H9 (cell line): ENCODE measurements at regions not wholly inside any gene's neighbourhood (a gene's known extent, or its start where the extent isn't known, plus 50 kb on each side); places are given as distances from the start of the nearest gene placed in this dataset.

ENCODE experiments used
- DNase-seq: peaks from one replicate; pipeline ENCODE4 v3.0.0-alpha.2; 2017
- H2AFZ ChIP-seq: one replicate; pipeline ENCODE4 v1.6.1; 2013; ENCODE audit warnings: mild to moderate bottlenecking, low read length, control low read depth, moderate library complexity
- H2AK5ac ChIP-seq: 2 replicates; pipeline ENCODE4 v1.6.1; 2013; ENCODE audit warnings: low read length, control low read depth, mixed read lengths; ENCODE audit not compliant: insufficient read length
- H2BK120ac ChIP-seq: one replicate; pipeline ENCODE4 v1.6.1; 2013; ENCODE audit warnings: low read depth, mild to moderate bottlenecking, low read length, control low read depth, inconsistent platforms; ENCODE audit not compliant: poor library complexity, severe bottlenecking
- H2BK12ac ChIP-seq: 2 replicates; pipeline ENCODE4 v1.6.1; 2013; ENCODE audit warnings: low read length, control low read depth, mixed read lengths, low read depth; ENCODE audit not compliant: insufficient read length
- H2BK15ac ChIP-seq: 2 replicates; pipeline ENCODE4 v1.6.1; 2013; ENCODE audit warnings: low read depth, low read length, control low read depth
- H2BK20ac ChIP-seq: one replicate; pipeline ENCODE4 v1.6.1; 2013; ENCODE audit warnings: low read depth, mild to moderate bottlenecking, low read length, control low read depth, inconsistent platforms; ENCODE audit not compliant: poor library complexity, severe bottlenecking
- H2BK5ac ChIP-seq: 2 replicates; pipeline ENCODE4 v1.6.1; 2013; ENCODE audit warnings: low read length, control low read depth, mixed read lengths; ENCODE audit not compliant: insufficient read length
- H3K14ac ChIP-seq: 2 replicates; pipeline ENCODE4 v1.6.1; 2013; ENCODE audit warnings: low read length, control low read depth; ENCODE audit not compliant: insufficient read depth
- H3K18ac ChIP-seq: 2 replicates; pipeline ENCODE4 v1.6.1; 2013; ENCODE audit warnings: low read depth, mild to moderate bottlenecking, mixed read lengths, low read length, control low read depth; ENCODE audit not compliant: insufficient read length
- H3K23ac ChIP-seq: 2 replicates; pipeline ENCODE4 v1.6.1; 2013; ENCODE audit warnings: low read length, control low read depth, mixed read lengths, low read depth; ENCODE audit not compliant: insufficient read length
- H3K23me2 ChIP-seq: 2 replicates; pipeline ENCODE4 v1.6.1; 2013; ENCODE audit warnings: low read depth, mild to moderate bottlenecking, mixed read lengths, low read length, control low read depth; ENCODE audit not compliant: insufficient read length, poor library complexity, severe bottlenecking
- H3K27ac ChIP-seq: 2 replicates; pipeline ENCODE4 v1.5.1; 2013; ENCODE audit warnings: low read length, control low read depth, mixed read lengths, low read depth; ENCODE audit not compliant: insufficient read length
- H3K27me3 ChIP-seq: 2 replicates; pipeline ENCODE4 v1.6.1; 2013; ENCODE audit warnings: low read length, control low read depth, inconsistent platforms; ENCODE audit not compliant: insufficient read depth
- H3K4ac ChIP-seq: 2 replicates; pipeline ENCODE4 v1.6.1; 2013; ENCODE audit warnings: low read depth, mild to moderate bottlenecking, control low read depth, inconsistent platforms, low read length, moderate library complexity
- H3K4me1 ChIP-seq: 2 replicates; pipeline ENCODE4 v1.6.1; 2013; ENCODE audit warnings: low read length, control low read depth, inconsistent platforms; ENCODE audit not compliant: insufficient read depth
- H3K4me2 ChIP-seq: 2 replicates; pipeline ENCODE4 v1.6.1; 2013; ENCODE audit warnings: low read length, control low read depth, mixed read lengths; ENCODE audit not compliant: insufficient read length, insufficient read depth
- H3K56ac ChIP-seq: 2 replicates; pipeline ENCODE4 v1.6.1; 2013; ENCODE audit warnings: low read depth, mild to moderate bottlenecking, mixed read lengths, low read length, control low read depth; ENCODE audit not compliant: insufficient read length
- H3K79me1 ChIP-seq: 2 replicates; pipeline ENCODE4 v1.6.1; 2013; ENCODE audit warnings: low read depth, mild to moderate bottlenecking, moderate library complexity, low read length, control low read depth, inconsistent platforms; ENCODE audit not compliant: insufficient read depth, poor library complexity, severe bottlenecking
- H3K79me2 ChIP-seq: 2 replicates; pipeline ENCODE4 v1.6.1; 2013; ENCODE audit warnings: low read length, control low read depth, inconsistent platforms; ENCODE audit not compliant: insufficient read depth
- H3K9ac ChIP-seq: 2 replicates; pipeline ENCODE4 v1.6.1; 2013; ENCODE audit warnings: low read length, control low read depth, mixed read lengths; ENCODE audit not compliant: insufficient read length; ENCODE audit errors: extremely low read depth
- H3K9me3 ChIP-seq: one replicate; pipeline ENCODE4 v1.6.1; 2013; ENCODE audit warnings: low read depth, low read length, inconsistent platforms; ENCODE audit not compliant: control insufficient read depth
- H3T11ph ChIP-seq: one replicate; pipeline ENCODE4 v1.6.1; 2013; ENCODE audit warnings: mild to moderate bottlenecking, low read length, control low read depth, inconsistent platforms
- H4K20me1 ChIP-seq: one replicate; pipeline ENCODE4 v1.6.1; 2013; ENCODE audit not compliant: control insufficient read depth, insufficient read length, insufficient read depth
- H4K5ac ChIP-seq: 2 replicates; pipeline ENCODE4 v1.6.1; 2013; ENCODE audit warnings: low read depth, mild to moderate bottlenecking, mixed read lengths, low read length, control low read depth; ENCODE audit not compliant: insufficient read length
- H4K8ac ChIP-seq: replicated peaks from 2 replicates; pipeline ENCODE4 v1.6.1; 2013; ENCODE audit warnings: low read length, control low read depth, mixed read lengths, low read depth; ENCODE audit not compliant: insufficient read length
- H4K91ac ChIP-seq: 2 replicates; pipeline ENCODE4 v1.6.1; 2013; ENCODE audit warnings: low read depth, mild to moderate bottlenecking, moderate library complexity, mixed read lengths, low read length, control low read depth; ENCODE audit not compliant: insufficient read length
- H3K27ac Mint-ChIP-seq, 3 experiments: 2 replicates in 2 of 3; 3 replicates in 1 of 3; pipeline ENCODE4 v1.8.0; 2020 to 2021; ENCODE audit warnings: mixed read lengths in 3 of 3, mild to moderate bottlenecking in 1 of 3, moderate library complexity in 1 of 3
- H3K27me3 Mint-ChIP-seq: 2 replicates; pipeline ENCODE4 v1.8.0; 2021; ENCODE audit warnings: low read depth, mild to moderate bottlenecking, moderate library complexity, mixed read lengths
- H3K36me3 Mint-ChIP-seq, 3 experiments: 2 replicates in 2 of 3; 3 replicates in 1 of 3; pipeline ENCODE4 v1.8.0; 2020 to 2021; ENCODE audit warnings: low read depth in 3 of 3, mixed read lengths in 3 of 3; ENCODE audit not compliant: insufficient read depth in 1 of 3
- H3K4me1 Mint-ChIP-seq, 2 experiments: 2 replicates each; pipeline ENCODE4 v1.8.0; 2020; ENCODE audit warnings: mixed read lengths in 2 of 2
- H3K4me3 Mint-ChIP-seq, 2 experiments: 2 replicates in 1 of 2; 3 replicates in 1 of 2; pipeline ENCODE4 v1.8.0; 2020 to 2021; ENCODE audit warnings: mild to moderate bottlenecking in 2 of 2, mixed read lengths in 2 of 2, moderate library complexity in 1 of 2
- H3K9me3 Mint-ChIP-seq, 2 experiments: 2 replicates in 1 of 2; 3 replicates in 1 of 2; pipeline ENCODE4 v1.8.0; 2020; ENCODE audit warnings: mild to moderate bottlenecking in 2 of 2, mixed read lengths in 2 of 2, moderate library complexity in 1 of 2
- WGBS: extraction: QIAGEN DNeasy Blood & Tissue Kit; methylation state at CpG from one replicate; pipeline ENCODE4 v1.1.7; 2013; ENCODE audit warnings: missing lambda C conversion rate, low lambda C conversion rate, mixed read lengths; ENCODE audit not compliant: insufficient read length; ENCODE audit errors: extremely low coverage; 5-methylcytosine and 5-hydroxymethylcytosine counted together
- TF ChIP-seq, protein P1 (sequence below): fragments of 200-600 bp; sonication (generic); conservative IDR thresholded peaks from 3 replicates; pipeline ENCODE4 v1.8.0; 2021; ENCODE audit warnings: antibody characterized with exemption, mild to moderate bottlenecking

GRCh38 chr2:34995196-34995595 lies 1360.4 kb upstream of the CRIM1 start:
- H3K36me3 Mint-ChIP-seq = no peaks in the 10 kb centered on the region
- WGBS = no CpG with 5 or more reads among the region's 2 CpGs
- no peak overlapping the region for H3K4me2 ChIP-seq

More at GRCh38 chr2:34995196-34995595, 1360.4 kb upstream of the CRIM1 start:
- Histone ChIP-seq H3K56ac (no peak overlapping the region), H4K20me1 (no peaks in the 10 kb centered on the region), H3K4ac (no peak overlapping the region), H4K8ac (no peak overlapping the region), H3K27me3 (no peaks in the 10 kb centered on the region), H2AFZ (no peak overlapping the region), H3K23me2 (no peaks in the 10 kb centered on the region), H2BK12ac (no peak overlapping the region), H3K4me1 (no peaks in the 10 kb centered on the region), H3K14ac (no peak overlapping the region), H2BK120ac (no peak overlapping the region), H3K79me1 (no peaks in the 10 kb centered on the region), H2BK5ac (no peak overlapping the region), H2BK15ac (no peak overlapping the region), H3K9ac (no peak overlapping the region), H2AK5ac (no peak overlapping the region), H2BK20ac (no peak overlapping the region), H3K79me2 (no peaks in the 10 kb centered on the region), H3K9me3 (no peaks in the 10 kb centered on the region), H3K23ac (no peak overlapping the region), H4K5ac (no peak overlapping the region), H3K27ac (no peak overlapping the region), H3K18ac (no peak overlapping the region), H3T11ph (no peak overlapping the region), H4K91ac (no peak overlapping the region)
- Mint-ChIP-seq H3K27ac (no peak overlapping the region), H3K4me3 (no peak overlapping the region), H3K4me1 (no peaks in the 10 kb centered on the region), H3K27me3 (no peaks in the 10 kb centered on the region), H3K9me3 (no peaks in the 10 kb centered on the region; a peak in 1 of 5 replicates)
- no peak for DNase-seq
- TF ChIP-seq, protein P1, sequence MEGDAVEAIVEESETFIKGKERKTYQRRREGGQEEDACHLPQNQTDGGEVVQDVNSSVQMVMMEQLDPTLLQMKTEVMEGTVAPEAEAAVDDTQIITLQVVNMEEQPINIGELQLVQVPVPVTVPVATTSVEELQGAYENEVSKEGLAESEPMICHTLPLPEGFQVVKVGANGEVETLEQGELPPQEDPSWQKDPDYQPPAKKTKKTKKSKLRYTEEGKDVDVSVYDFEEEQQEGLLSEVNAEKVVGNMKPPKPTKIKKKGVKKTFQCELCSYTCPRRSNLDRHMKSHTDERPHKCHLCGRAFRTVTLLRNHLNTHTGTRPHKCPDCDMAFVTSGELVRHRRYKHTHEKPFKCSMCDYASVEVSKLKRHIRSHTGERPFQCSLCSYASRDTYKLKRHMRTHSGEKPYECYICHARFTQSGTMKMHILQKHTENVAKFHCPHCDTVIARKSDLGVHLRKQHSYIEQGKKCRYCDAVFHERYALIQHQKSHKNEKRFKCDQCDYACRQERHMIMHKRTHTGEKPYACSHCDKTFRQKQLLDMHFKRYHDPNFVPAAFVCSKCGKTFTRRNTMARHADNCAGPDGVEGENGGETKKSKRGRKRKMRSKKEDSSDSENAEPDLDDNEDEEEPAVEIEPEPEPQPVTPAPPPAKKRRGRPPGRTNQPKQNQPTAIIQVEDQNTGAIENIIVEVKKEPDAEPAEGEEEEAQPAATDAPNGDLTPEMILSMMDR = no peak
